Vagina (tissue), 2 donors: ENCODE measurements at regions not wholly inside any gene's neighbourhood (a gene's known extent, or its start where the extent isn't known, plus 50 kb on each side); places are given as distances from the start of the nearest gene placed in this dataset.

Experiments
- POLR2A ChIP-seq, 2 donors: fragments of 450-650 bp; IDR thresholded peaks; one replicate each; pipeline ENCODE4 v1.6.1; 2017; ENCODE audit warnings: antibody characterized with exemption in 2 of 2, mild to moderate bottlenecking in 2 of 2, moderate library complexity in 2 of 2
- POLR2AphosphoS5 ChIP-seq, 2 donors: sonication (generic); formaldehyde crosslinking; IDR thresholded peaks; one replicate each; pipeline ENCODE4 v1.9.0; 2017; ENCODE audit warnings: antibody characterized with exemption in 2 of 2, mild to moderate bottlenecking in 2 of 2, low read depth in 1 of 2; ENCODE audit not compliant: insufficient read depth in 1 of 2
- TF ChIP-seq, protein P1 (sequence below), 3 experiments: fragments of 450-650 bp in 2 of 3; fragments of 200-600 bp in 1 of 3; sonication (generic) in 1 of 3; IDR thresholded peaks; one replicate each; pipeline ENCODE4 v1.5.1; 2017 to 2019; ENCODE audit warnings: antibody characterized with exemption in 3 of 3, mild to moderate bottlenecking in 2 of 3, moderate library complexity in 2 of 3

DNA sequence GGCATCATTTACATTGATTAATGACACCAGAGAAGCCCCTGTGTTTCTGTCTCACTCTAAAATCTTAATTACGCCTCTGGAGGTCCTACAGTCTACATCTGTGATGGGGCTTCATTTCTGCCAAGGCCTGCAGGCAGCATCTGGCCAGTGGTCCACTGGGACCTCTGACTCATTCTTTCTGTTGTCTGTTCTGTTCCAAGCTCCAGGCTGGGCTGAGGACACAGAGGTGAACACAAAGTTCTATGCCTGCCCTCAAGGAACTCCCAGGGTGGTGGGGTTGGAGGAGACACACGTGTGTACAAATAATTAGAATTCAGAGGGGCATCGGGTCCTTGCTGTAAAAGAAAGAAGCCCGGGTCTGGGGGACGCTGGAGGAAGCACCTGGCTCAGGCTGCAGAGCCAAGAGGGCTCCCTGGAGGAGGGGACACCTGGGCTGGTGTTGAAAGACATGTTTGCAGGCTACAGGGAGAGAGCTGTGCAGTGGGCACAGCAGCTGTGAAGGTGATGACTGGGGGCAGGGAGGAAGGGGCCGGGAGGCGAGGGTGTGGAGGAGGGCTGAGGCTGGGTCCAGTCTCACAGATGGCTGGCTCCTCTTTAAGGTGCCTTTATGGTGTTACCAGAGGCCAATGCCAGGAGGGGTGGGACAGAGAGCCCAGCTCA lies 103.3 kb upstream of the PRR23E start:
- TF ChIP-seq, protein P1, sequence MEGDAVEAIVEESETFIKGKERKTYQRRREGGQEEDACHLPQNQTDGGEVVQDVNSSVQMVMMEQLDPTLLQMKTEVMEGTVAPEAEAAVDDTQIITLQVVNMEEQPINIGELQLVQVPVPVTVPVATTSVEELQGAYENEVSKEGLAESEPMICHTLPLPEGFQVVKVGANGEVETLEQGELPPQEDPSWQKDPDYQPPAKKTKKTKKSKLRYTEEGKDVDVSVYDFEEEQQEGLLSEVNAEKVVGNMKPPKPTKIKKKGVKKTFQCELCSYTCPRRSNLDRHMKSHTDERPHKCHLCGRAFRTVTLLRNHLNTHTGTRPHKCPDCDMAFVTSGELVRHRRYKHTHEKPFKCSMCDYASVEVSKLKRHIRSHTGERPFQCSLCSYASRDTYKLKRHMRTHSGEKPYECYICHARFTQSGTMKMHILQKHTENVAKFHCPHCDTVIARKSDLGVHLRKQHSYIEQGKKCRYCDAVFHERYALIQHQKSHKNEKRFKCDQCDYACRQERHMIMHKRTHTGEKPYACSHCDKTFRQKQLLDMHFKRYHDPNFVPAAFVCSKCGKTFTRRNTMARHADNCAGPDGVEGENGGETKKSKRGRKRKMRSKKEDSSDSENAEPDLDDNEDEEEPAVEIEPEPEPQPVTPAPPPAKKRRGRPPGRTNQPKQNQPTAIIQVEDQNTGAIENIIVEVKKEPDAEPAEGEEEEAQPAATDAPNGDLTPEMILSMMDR (IDR thresholded peaks at IDR 0.05) = no peak
- TF ChIP-seq POLR2A (IDR thresholded peaks at IDR 0.05) (no peak), POLR2AphosphoS5 (IDR thresholded peaks at IDR 0.05; ENCODE audit: insufficient read depth in 1 of 2, low read depth in 1 of 2) (no peak)
